Posterior vena cava (tissue), 2 donors: ENCODE measurements at regions not wholly inside any gene's neighbourhood (a gene's known extent, or its start where the extent isn't known, plus 50 kb on each side); places are given as distances from the start of the nearest gene placed in this dataset.

ENCODE experiments used
- DNase-seq: peaks from one replicate; pipeline ENCODE4 v3.0.0-alpha.2; 2020; ENCODE audit warnings: low spot score
- intact Hi-C, 2 donors: fragments of 100-400 bp; cut with DNase I; formaldehyde crosslinking; loops; one replicate each; pipeline versions ENCODE4 v1.14.1 to v1.14.2; 2022 to 2023
- donor health status: DM: yes; HTN: yes; CAD: no.
- donor health status: DM: yes; HTN: yes; CAD: no.

GRCh38 chr2:198757069-198757468, 700.7 kb downstream of the SATB2 start:
- DNase-seq: no peak
- intact Hi-C loops: no loop called here

- intact Hi-C loops: no loop called here
- no peak for DNase-seq
These were observed 701.6 kb downstream of the SATB2 start for GRCh38 chr2:198756166-198756565.

- intact Hi-C loops: no loop called here
- DNase-seq: no peak
These were observed 704.6 kb downstream of the SATB2 start for GRCh38 chr2:198753101-198753500.

- intact Hi-C loops: no loop called here
- DNase-seq: no peak
These were observed 708.4 kb downstream of the SATB2 start for GRCh38 chr2:198749364-198749763.

- no peak for DNase-seq
These were observed 725.8 kb downstream of the SATB2 start for GRCh38 chr2:198731842-198732399.

GRCh38 chr2:198720266-198720665, 737.5 kb downstream of the SATB2 start:
- DNase-seq: no peak
- intact Hi-C loops: no loop called here

More at GRCh38 chr2:198731842-198732399, 725.8 kb downstream of the SATB2 start:
- intact Hi-C loops: no loop called here

- intact Hi-C loops: no loop called here
- no peak for DNase-seq
These were observed 740.3 kb downstream of the SATB2 start for GRCh38 chr2:198717451-198717850.

GRCh38 chr2:198715302-198715835, 742.4 kb downstream of the SATB2 start:
- DNase-seq: no peak
- intact Hi-C loops: no loop called here

- no peak for DNase-seq
- intact Hi-C loops: no loop called here
These were observed 745.3 kb downstream of the SATB2 start for GRCh38 chr2:198712485-198712884.

GRCh38 chr2:198711484-198711883, 746.3 kb downstream of the SATB2 start:
- DNase-seq: no peak
- intact Hi-C loops: no loop called here

- intact Hi-C loops: no loop called here
- no peak for DNase-seq
These were observed 747.2 kb downstream of the SATB2 start for GRCh38 chr2:198710562-198710961.

GRCh38 chr2:198706476-198707082, 751.2 kb downstream of the SATB2 start:
- no peak for DNase-seq
- intact Hi-C loops: no loop called here

- intact Hi-C loops: no loop called here
- DNase-seq: no peak
These were observed 754.5 kb downstream of the SATB2 start for GRCh38 chr2:198703281-198703680.

- intact Hi-C loops: no loop called here
- no peak for DNase-seq
These were observed 754.9 kb downstream of the SATB2 start for GRCh38 chr2:198702796-198703195.

- intact Hi-C loops: no loop called here
- DNase-seq: no peak
These were observed 756.3 kb downstream of the SATB2 start for GRCh38 chr2:198701481-198701880.

GRCh38 chr2:198700319-198700718, 757.4 kb downstream of the SATB2 start:
- no peak for DNase-seq
- intact Hi-C loops: no loop called here

GRCh38 chr2:198698230-198698629, 759.5 kb downstream of the SATB2 start:
- no peak for DNase-seq
- intact Hi-C loops: no loop called here

GRCh38 chr2:198697794-198698193, 759.9 kb downstream of the SATB2 start:
- intact Hi-C loops: no loop called here
- DNase-seq: no peak

- intact Hi-C loops: no loop called here
- DNase-seq: no peak
These were observed 760.5 kb downstream of the SATB2 start for GRCh38 chr2:198697218-198697617.

- DNase-seq: no peak
- intact Hi-C loops: no loop called here
These were observed 761.9 kb downstream of the SATB2 start for GRCh38 chr2:198695879-198696278.

GRCh38 chr2:198692907-198693510, 764.7 kb downstream of the SATB2 start:
- intact Hi-C loops: no loop called here
- no peak for DNase-seq
